GM12873 (cell line): ENCODE measurements at regions not wholly inside any gene's neighbourhood (a gene's known extent, or its start where the extent isn't known, plus 50 kb on each side); places are given as distances from the start of the nearest gene placed in this dataset.

Experiments
- CTCF ChIP-seq: IDR thresholded peaks from 2 replicates; pipeline ENCODE4 v1.5.1; 2012; ENCODE audit warnings: low read depth, mild to moderate bottlenecking, moderate library complexity, low read length, control low read depth; ENCODE audit not compliant: insufficient read depth; ENCODE audit errors: missing control alignments

GRCh38 chr3:137099364-137100219, 141.8 kb downstream of the IL20RB start:
- TF ChIP-seq CTCF, result no peak

GRCh38 chr3:137100326-137100725, 142.5 kb downstream of the IL20RB start:
- TF ChIP-seq CTCF, result no peak

GRCh38 chr3:137103739-137104138, 146.0 kb downstream of the IL20RB start:
- TF ChIP-seq CTCF, result no peak

GRCh38 chr3:137105277-137105977, 147.6 kb downstream of the IL20RB start:
- TF ChIP-seq CTCF, result peak; percentile 52

- TF ChIP-seq CTCF, result no peak
Observed at GRCh38 chr3:137106612-137107240, 148.9 kb downstream of the IL20RB start.

GRCh38 chr3:137108699-137109440, 151.1 kb downstream of the IL20RB start:
- no peak for TF ChIP-seq CTCF

- peak; percentile 83 for TF ChIP-seq CTCF
Observed at GRCh38 chr3:137110392-137110996, 152.7 kb downstream of the IL20RB start.
